SK-N-SH treated with all-trans-retinoic acid at 6 μM for 48 hours (cell line): ENCODE measurements at regions not wholly inside any gene's neighbourhood (a gene's known extent, or its start where the extent isn't known, plus 50 kb on each side); places are given as distances from the start of the nearest gene placed in this dataset.
"Not testable (repeated sequence)": the region's sequence is repeated elsewhere in the genome, so short reads cannot be mapped to it uniquely, and the experiment has no call there.

Experiments
- RARB ChIP-seq: fragments of 250-450 bp; sonication (Bioruptor Pico); IDR thresholded peaks from 2 replicates; pipeline ENCODE4 v1.8.0; 2021; ENCODE audit warnings: mild to moderate bottlenecking, moderate library complexity
- ZFP30 ChIP-seq: fragments of 450-650 bp; formaldehyde crosslinking; IDR thresholded peaks from 2 replicates; pipeline ENCODE4 v1.5.0; 2022; ENCODE audit warnings: mild to moderate bottlenecking, moderate library complexity

GRCh38 chr4:15206526-15206925 is 204.2 kb downstream of the CPEB2 start:
- TF ChIP-seq RARB (CRISPR knock-in tag); ZFP30: not testable (repeated sequence)
